GM18907 (cell line): ENCODE measurements at regions not wholly inside any gene's neighbourhood (a gene's known extent, or its start where the extent isn't known, plus 50 kb on each side); places are given as distances from the start of the nearest gene placed in this dataset.
"Not testable (repeated sequence)": the region's sequence is repeated elsewhere in the genome, so short reads cannot be mapped to it uniquely, and the experiment has no call there.

Experiments used
- ATAC-seq: cut with Tn5 transposase; IDR thresholded peaks from one replicate; pipeline ENCODE4 v1.9.1; 2021; ENCODE audit warnings: mild to moderate bottlenecking, moderate library complexity; ENCODE audit not compliant: unreplicated experiment

DNA sequence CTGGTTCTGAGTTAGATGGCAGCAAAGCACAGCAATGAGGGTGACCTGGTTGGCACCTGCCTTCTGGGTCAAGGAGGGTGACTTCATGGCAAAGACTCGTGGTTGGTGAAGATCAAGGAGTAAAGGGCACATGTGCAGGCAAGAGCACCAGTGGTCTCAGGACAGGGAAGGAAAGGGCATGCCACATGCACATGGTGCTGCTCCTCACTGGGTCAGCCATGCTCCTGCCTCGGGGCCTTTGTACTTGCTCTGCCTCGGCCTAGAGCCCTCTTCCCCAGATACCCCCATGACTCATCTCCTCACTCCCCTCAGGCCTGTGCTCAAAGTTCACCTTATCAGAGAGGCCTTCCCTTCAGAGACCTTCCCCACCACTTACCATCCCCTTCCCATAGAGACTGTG, 106.7 kb upstream of the KDM7A start:
- no peak for ATAC-seq

DNA sequence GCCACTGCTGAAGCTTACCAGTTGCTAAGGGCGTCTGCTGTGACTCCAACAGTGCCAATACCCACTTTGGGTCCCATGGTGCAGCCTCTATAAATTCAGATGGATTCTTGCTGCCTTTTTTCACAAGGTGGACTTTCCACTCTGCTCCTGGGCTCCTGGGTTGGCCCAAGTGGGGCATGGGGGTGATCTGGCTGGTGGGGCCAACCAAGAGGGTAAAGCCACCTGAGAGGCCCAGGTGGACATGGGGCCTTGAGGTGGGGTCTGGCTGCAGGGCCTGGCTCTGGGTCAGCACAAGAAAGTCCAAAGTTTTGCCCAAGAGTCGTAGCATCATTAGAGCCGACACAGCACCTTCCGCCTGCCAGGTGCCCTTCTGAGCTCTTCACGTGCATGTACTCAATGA, 105.2 kb upstream of the KDM7A start:
- ATAC-seq, result no peak

DNA sequence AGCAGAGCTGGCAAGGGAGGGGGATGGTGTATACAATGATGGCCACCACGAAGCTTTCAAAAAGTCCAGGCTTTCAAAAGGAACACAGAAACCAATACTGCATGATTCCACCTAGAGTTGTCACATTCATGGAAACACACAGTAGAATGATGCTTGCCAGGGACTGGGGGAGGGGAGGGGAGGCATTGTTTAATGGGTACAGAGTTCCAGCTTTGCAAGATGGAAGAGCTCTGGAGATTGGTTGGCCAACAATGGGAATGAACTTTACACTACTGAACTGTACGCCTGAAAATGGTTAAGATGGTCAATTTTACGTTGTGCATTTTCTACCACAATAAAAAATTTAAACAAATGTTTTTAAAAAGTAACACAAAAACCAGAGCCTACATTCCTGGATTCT, 104.5 kb upstream of the KDM7A start:
- no peak for ATAC-seq

- no peak for ATAC-seq
Measured at GRCh38 chr7:140276001-140276400, 99.2 kb upstream of the KDM7A start.

- ATAC-seq, result no peak
Measured at GRCh38 chr7:140275069-140275965, 98.5 kb upstream of the KDM7A start.

DNA sequence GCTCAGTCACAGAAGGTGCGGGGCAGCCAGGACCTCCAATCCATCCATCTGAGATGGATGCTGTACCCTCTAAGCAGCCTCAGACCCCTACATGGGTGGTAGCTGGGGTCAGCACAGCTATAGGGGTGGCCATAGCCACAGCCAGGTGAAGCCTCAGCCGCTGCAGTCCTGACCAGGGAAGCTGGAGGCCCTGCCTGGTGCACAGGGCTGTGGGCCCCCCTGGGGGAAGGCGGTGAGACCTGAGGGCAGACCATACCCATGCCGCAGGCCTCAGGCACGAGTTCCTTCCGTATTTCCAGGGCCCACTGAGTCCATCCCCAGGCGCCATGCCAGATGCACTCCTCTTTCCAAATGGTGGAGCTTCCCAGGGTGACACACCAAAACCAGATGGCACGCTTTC, 96.6 kb upstream of the KDM7A start:
- no peak for ATAC-seq

- not testable (repeated sequence) for ATAC-seq
Measured at GRCh38 chr7:140271643-140271968, 94.8 kb upstream of the KDM7A start.

DNA sequence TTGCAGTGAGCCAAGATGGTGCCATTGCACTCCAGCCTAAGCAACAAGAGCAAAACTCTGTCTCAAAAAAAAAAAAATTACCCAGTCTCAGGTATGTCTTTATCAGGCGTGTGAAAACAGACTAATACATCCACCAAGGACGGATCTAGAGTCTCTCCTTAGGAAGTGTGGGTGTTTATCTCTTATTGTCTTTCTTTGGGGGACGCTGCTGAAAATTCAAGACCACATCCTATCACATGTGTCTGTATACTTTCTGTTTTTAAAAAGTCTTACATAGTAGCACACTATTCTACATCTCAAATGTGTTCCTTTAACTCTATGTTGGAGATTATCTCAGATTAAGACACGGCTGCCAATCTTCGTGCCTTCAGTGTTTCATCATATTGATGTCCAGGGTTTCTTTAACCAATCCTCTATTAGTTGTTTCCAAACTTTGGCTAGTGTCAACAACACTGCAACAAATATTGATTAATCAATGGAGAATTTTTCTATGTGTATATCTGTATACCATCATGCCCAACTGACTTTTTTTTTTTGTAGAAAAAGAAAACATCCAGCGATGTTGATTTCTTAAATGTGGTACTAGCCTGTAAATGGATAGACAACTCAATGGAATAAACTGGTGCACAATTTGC, 92.3 kb upstream of the KDM7A start:
- ATAC-seq, result no peak

DNA sequence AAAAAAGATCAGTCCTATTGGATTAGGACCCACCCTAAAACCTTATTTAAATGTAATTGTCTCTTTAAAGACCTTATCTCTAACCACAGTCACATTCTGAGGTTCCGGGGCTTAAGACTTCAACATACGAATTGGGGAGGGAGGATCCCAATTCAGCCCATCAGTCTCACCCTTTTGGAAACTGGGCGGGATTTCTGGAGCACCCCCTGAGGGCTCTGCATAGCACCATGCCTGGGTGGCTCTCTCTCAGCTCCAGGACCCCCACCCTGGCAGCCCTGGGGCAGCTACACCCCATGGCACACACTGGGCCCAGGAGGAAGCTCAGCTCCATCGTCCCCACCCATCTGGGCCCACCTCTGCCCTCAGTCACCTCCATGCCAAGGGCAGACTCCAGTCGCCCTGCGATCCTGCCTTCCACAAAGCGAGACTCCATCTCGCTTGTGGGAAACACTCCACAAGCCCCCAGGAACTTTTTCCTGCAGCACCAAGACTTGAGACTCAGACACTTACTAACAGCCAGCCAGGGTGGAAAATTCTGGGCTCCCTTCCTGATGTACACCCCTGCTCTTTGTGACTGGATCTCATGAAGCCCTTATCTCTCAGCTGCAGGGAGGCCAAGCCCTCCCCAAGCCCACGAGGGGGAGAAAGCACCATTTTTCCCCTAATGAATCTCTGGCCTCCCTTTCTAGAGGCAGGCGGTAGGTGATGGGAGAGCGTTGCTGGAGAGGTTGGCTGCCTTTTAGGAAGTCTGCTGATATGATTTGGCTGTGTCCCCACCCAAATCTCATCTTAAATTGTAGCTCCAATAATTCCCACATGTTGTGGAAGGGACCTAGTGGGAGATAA, 90.8 kb upstream of the KDM7A start:
- no peak for ATAC-seq

GRCh38 chr7:140263277-140263676, 86.5 kb upstream of the KDM7A start:
- ATAC-seq, result no peak

DNA sequence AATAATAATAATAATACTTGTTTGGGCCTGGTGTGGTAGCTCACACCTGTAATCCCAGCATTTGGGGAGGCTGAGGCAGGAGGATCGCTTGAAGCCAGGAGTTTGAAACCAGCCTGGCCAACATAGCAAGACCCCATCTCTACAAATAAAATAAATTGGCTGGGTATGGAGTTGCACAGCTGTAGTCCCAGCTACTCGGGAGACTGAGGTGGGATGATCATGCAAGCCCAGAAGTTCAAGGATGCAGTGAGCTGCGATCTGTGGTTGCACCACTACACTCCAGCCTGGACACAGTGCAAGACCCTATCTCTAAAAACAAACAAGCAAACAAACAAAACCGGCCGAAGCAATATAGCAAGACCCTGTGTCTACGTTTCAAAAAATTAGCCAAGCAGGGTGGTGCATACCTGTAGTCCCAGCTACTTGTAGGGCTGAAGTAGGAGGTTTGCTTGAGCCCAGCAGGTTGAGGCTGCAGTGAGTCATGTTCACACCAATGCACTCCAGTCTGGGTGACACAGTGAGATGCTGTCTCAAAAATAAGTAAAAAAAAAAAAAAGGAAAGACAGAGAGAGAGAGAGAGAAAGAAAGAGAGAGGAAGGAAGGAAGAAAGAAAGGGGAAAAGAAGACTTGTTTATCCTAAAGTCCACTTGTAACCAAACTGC, 85.6 kb upstream of the KDM7A start:
- no peak for ATAC-seq

DNA sequence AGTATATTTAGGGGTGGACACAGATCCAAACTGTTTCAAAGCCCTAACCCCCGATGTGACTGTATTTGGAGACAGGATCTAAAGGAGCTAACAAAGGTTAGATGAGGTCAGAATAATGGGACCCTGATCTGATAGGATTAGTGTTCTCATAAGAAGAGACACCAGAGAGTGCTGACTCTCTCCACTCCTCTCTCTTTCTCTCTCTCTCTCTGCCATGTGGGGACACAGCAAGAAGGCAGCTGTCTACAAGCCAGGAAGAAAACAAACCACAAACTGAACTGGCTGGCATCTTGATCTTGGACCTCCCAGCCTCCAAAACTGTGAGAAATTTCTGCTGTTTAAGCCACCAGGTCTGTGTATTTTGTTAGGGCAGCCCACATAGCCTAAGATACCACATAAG, 84.7 kb upstream of the KDM7A start:
- no peak for ATAC-seq

- ATAC-seq, result no peak
Measured at GRCh38 chr7:140261105-140261486, 84.3 kb upstream of the KDM7A start.

GRCh38 chr7:140260352-140261104, 83.7 kb upstream of the KDM7A start:
- ATAC-seq, result no peak

DNA sequence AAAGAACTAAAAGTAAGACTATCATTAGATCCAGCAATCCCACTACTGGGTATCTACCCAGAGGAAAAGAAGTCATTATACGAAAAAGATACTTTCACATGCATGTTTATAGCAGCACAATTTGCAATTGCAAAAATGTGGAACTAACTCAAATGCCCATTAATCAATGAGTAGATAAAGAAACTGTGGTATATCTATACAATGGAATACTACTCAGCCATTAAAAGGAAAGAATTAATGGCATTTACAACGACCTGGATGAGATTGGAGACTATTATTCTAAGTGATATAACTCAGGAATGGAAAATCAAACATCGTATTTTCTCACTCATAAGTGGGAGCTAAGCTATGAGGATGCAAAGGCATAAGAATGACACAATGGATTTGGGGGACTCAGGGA, 80.5 kb upstream of the KDM7A start:
- not testable (repeated sequence) for ATAC-seq

DNA sequence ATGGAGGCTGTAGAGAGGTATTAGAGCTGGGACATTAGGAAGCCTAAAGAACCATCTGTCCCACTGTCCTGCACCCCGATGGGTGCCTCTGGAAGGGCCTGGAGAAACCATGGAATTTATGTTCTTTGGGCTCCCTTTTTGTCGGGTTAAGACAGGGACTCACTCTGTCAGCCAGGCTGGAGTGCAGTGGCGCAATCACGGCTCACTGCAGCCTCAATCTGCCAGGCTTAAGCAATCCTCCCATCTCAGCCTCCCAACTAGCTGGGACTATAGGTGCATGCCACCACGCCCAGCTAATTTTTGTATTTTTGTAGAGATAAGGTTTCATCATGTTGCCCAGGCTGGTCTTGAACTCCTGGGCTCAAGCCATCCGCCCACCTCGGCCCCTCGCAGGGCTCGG, 78.2 kb upstream of the KDM7A start:
- ATAC-seq, result not testable (repeated sequence)

DNA sequence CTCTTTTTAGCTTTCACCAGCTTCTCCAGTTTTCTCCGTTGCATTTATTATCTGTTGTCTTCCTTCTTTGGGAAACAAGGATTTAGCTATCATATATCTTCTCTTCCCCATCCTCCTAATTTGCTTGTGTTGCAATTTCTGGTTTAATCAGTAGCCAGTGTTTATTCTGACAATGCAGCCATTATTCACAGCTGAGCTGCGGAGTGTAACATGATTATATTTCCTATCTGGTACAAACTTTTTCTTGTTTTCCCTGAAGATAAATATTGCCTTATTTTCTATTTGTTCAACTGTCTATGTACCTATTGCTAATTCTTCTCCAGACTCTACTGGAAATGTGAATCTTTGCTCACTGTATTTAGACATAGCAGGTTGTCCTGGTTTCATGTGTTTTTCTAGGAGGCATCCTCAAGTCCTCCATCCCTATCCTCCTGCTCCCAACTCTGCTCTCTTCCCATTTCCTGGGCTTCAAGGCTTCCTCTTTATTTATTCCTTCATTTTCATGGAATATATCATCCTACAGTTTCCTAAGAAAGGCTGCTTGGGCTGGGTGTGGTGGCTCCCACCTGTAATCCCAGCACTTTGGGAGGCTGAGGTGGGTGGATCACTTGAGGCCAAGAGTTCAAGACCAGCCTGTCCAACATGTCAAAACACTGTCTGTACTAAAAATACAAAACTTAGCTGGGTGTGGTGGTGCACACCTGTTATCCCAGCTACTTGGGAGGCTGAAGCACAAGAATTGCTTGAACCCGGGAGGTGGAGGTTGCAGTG, 72.4 kb upstream of the KDM7A start:
- ATAC-seq, result no peak

DNA sequence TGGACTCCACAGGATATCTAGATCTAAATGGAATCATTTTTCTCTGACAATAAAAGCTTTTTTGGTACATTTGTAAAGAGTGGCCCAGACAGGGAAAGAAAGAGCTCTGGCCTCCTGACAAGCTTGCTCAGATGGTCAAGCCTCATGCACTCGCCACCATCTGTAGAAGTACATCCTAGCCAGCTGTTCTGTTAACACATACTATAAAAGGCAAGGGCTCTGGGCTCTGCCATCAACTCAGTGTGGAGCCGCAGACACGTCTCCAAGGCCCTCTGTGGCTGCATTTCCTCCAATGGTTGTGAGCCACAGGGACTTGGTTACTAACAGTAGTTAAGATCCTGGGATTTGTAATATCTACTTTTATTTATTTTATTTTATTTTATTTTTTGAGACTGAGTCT, 70.8 kb upstream of the KDM7A start:
- no peak for ATAC-seq

GRCh38 chr7:140245611-140246105, 68.9 kb upstream of the KDM7A start:
- ATAC-seq, result no peak
